HCT116 (cell line): ENCODE measurements at regions not wholly inside any gene's neighbourhood (a gene's known extent, or its start where the extent isn't known, plus 50 kb on each side); places are given as distances from the start of the nearest gene placed in this dataset.

ENCODE experiments used
- CBX3 ChIP-seq: IDR thresholded peaks from 2 replicates; pipeline ENCODE4 v1.6.1; 2012; ENCODE audit warnings: low read depth
- EZH2 ChIP-seq: fragments of 200-600 bp; sonication (generic); IDR thresholded peaks from 2 replicates; pipeline ENCODE4 v1.6.1; 2017; ENCODE audit warnings: antibody characterized with exemption, mixed run types
- FOSL1 ChIP-seq: IDR thresholded peaks from 2 replicates; pipeline ENCODE4 v1.6.1; 2012; ENCODE audit warnings: low read depth
- POLR2A ChIP-seq: IDR thresholded peaks from 2 replicates; pipeline ENCODE4 v1.7.0; 2011; ENCODE audit warnings: borderline replicate concordance; ENCODE audit not compliant: insufficient read depth, insufficient read length; ENCODE audit errors: extremely low read depth
- POLR2AphosphoS5 ChIP-seq: IDR thresholded peaks from 2 replicates; pipeline ENCODE4 v1.6.1; 2011; ENCODE audit warnings: mild to moderate bottlenecking, low read depth, low read length, moderate library complexity
- TF ChIP-seq, protein P1 (sequence below), 3 experiments: fragments of 200-600 bp in 1 of 3; sonication (generic) in 1 of 3; IDR thresholded peaks in 2 of 3; conservative IDR thresholded peaks in 1 of 3; 2 replicates each; pipeline ENCODE4 v1.5.1; 2012 to 2017; ENCODE audit warnings: low read depth in 2 of 3, low read length in 2 of 3, antibody characterized with exemption in 1 of 3, borderline replicate concordance in 1 of 3, control low read depth in 1 of 3, mild to moderate bottlenecking in 1 of 3, mixed read lengths in 1 of 3, mixed run types in 1 of 3, moderate library complexity in 1 of 3; ENCODE audit not compliant: insufficient read depth in 1 of 3

DNA sequence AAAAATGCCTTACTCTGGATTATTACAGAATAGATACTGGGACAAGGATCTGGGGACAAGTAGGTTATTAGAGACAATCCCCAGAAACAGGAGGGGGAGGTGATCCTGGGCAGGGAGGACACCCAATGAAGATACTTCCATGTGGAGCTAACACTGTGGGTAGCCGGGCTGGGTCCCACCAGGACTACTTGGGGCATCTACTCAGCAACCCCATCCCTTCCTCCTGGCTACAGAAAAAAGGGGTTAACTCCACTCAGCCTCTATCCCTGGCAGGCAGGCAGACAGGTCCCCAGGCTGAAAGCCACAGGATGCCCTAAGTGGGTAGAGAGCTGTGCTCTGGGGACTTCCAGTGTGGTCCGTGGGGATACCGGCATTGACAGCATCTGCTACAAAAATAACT is 68.0 kb upstream of the NXT1 start:
- TF ChIP-seq POLR2A (no peak), EZH2 (no peak), POLR2AphosphoS5 (no peak), CBX3 (no peak), FOSL1 (no peak)
- TF ChIP-seq, protein P1, sequence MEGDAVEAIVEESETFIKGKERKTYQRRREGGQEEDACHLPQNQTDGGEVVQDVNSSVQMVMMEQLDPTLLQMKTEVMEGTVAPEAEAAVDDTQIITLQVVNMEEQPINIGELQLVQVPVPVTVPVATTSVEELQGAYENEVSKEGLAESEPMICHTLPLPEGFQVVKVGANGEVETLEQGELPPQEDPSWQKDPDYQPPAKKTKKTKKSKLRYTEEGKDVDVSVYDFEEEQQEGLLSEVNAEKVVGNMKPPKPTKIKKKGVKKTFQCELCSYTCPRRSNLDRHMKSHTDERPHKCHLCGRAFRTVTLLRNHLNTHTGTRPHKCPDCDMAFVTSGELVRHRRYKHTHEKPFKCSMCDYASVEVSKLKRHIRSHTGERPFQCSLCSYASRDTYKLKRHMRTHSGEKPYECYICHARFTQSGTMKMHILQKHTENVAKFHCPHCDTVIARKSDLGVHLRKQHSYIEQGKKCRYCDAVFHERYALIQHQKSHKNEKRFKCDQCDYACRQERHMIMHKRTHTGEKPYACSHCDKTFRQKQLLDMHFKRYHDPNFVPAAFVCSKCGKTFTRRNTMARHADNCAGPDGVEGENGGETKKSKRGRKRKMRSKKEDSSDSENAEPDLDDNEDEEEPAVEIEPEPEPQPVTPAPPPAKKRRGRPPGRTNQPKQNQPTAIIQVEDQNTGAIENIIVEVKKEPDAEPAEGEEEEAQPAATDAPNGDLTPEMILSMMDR (IDR thresholded peaks at IDR 0.05 in 2 of 3, conservative IDR thresholded peaks at IDR 0.05 in 1 of 3; ENCODE audit: borderline replicate concordance in 1 of 3, insufficient read depth in 1 of 3, low read depth in 2 of 3, low read length in 2 of 3): no peak
